ENCODE measurements at regions not wholly inside any gene's neighbourhood (a gene's known extent, or its start where the extent isn't known, plus 50 kb on each side); places are given as distances from the start of the nearest gene placed in this dataset.

GRCh38 chr11:80822308-80822707 lies 1381.5 kb upstream of the TENM4 start:
- no peak for TF ChIP-seq CTCF (conservative IDR thresholded peaks at IDR 0.05; ENCODE audit: low read depth, low read length)
- no peak for TF ChIP-seq CEBPB (IDR thresholded peaks at IDR 0.05; ENCODE audit: low read depth, low read length)
- TF ChIP-seq SMC3 (IDR thresholded peaks at IDR 0.05; ENCODE audit: low read depth, low read length): no peak
- no peak for TF ChIP-seq MAZ (IDR thresholded peaks at IDR 0.05; ENCODE audit: borderline replicate concordance, low read depth, low read length)
- no peak for TF ChIP-seq CHD1 (IDR thresholded peaks at IDR 0.05; ENCODE audit: low read depth, low read length)
- no peak for TF ChIP-seq POLR2A (IDR thresholded peaks at IDR 0.05; ENCODE audit: low read depth, low read length)
